HG03432 (cell line): ENCODE measurements at regions not wholly inside any gene's neighbourhood (a gene's known extent, or its start where the extent isn't known, plus 50 kb on each side); places are given as distances from the start of the nearest gene placed in this dataset.

Experiments used
- ATAC-seq: cut with Tn5 transposase; IDR thresholded peaks from one replicate; pipeline ENCODE4 v1.9.1; 2021; ENCODE audit warnings: mild to moderate bottlenecking, moderate library complexity; ENCODE audit not compliant: unreplicated experiment

GRCh38 chr12:127254420-127254955 is 1012.5 kb upstream of the TMEM132C start:
- ATAC-seq: no peak

GRCh38 chr12:127257366-127257935 is 1009.5 kb upstream of the TMEM132C start:
- ATAC-seq: no peak

GRCh38 chr12:127260531-127260930 is 1006.4 kb upstream of the TMEM132C start:
- no peak for ATAC-seq

- ATAC-seq: no peak
Measured at GRCh38 chr12:127260999-127261398, 1006.0 kb upstream of the TMEM132C start.

- ATAC-seq: no peak
Measured at GRCh38 chr12:127262615-127263014, 1004.4 kb upstream of the TMEM132C start.

GRCh38 chr12:127263621-127264020 is 1003.3 kb upstream of the TMEM132C start:
- no peak for ATAC-seq

GRCh38 chr12:127267128-127267527 is 999.8 kb upstream of the TMEM132C start:
- no peak for ATAC-seq

- ATAC-seq: no peak
Measured at GRCh38 chr12:127268213-127268612, 998.8 kb upstream of the TMEM132C start.

GRCh38 chr12:127268706-127269425 is 998.1 kb upstream of the TMEM132C start:
- no peak for ATAC-seq

- ATAC-seq: no peak
Measured at GRCh38 chr12:127270193-127270592, 996.8 kb upstream of the TMEM132C start.

- ATAC-seq: no peak
Measured at GRCh38 chr12:127271776-127272175, 995.2 kb upstream of the TMEM132C start.

- ATAC-seq: no peak
Measured at GRCh38 chr12:127272864-127273263, 994.1 kb upstream of the TMEM132C start.

- no peak for ATAC-seq
Measured at GRCh38 chr12:127273626-127274025, 993.3 kb upstream of the TMEM132C start.

- no peak for ATAC-seq
Measured at GRCh38 chr12:127275416-127275815, 991.6 kb upstream of the TMEM132C start.

- peak; percentile 77 for ATAC-seq
Measured at GRCh38 chr12:127277882-127278281, 989.1 kb upstream of the TMEM132C start.

GRCh38 chr12:127278351-127278750 is 988.6 kb upstream of the TMEM132C start:
- ATAC-seq: no peak

- ATAC-seq: peak; percentile 73
Measured at GRCh38 chr12:127280393-127281275, 986.3 kb upstream of the TMEM132C start.

GRCh38 chr12:127282786-127283565 is 984.0 kb upstream of the TMEM132C start:
- no peak for ATAC-seq

- no peak for ATAC-seq
Measured at GRCh38 chr12:127284021-127284420, 982.9 kb upstream of the TMEM132C start.

GRCh38 chr12:127284870-127285431 is 982.0 kb upstream of the TMEM132C start:
- ATAC-seq: no peak
